Activated B cell treated with CpG ODN at 0.5 μM for 24 hours (primary cell): ENCODE measurements at regions not wholly inside any gene's neighbourhood (a gene's known extent, or its start where the extent isn't known, plus 50 kb on each side); places are given as distances from the start of the nearest gene placed in this dataset.
"Not testable (repeated sequence)": the region's sequence is repeated elsewhere in the genome, so short reads cannot be mapped to it uniquely, and the experiment has no call there.

Experiments used
- ATAC-seq: fragments of 200-7000 bp; cut with Tn5 transposase; one replicate; pipeline ENCODE4 v1.10.0; 2021; ENCODE audit warnings: low read depth, mild to moderate bottlenecking, moderate library complexity
- CTCF ChIA-PET: fragments of 350-600 bp; sonication (Branson Sonifier 250); formaldehyde crosslinking; loops from one replicate; lab custom pipeline; 2021; ENCODE audit warnings: antibody characterized with exemption; lab: Charles Lee
- POLR2A ChIA-PET: fragments of 350-600 bp; sonication (Branson Sonifier 250); formaldehyde crosslinking; loops from one replicate; lab custom pipeline; 2021; ENCODE audit warnings: antibody characterized with exemption; lab: Charles Lee
- DNase-seq: peaks from one replicate; pipeline ENCODE4 v3.0.0; 2022
- H3K27ac Mint-ChIP-seq: one replicate; pipeline ENCODE4 v1.8.0; 2020; ENCODE audit warnings: mixed read lengths
- H3K27me3 Mint-ChIP-seq: one replicate; pipeline ENCODE4 v1.8.0; 2021; ENCODE audit warnings: mixed read lengths
- H3K36me3 Mint-ChIP-seq: one replicate; pipeline ENCODE4 v1.8.0; 2021; ENCODE audit warnings: low read depth, mixed read lengths
- H3K4me1 Mint-ChIP-seq: one replicate; pipeline ENCODE4 v1.8.0; 2021; ENCODE audit warnings: mixed read lengths
- H3K4me3 Mint-ChIP-seq: one replicate; pipeline ENCODE4 v1.8.0; 2020; ENCODE audit warnings: mild to moderate bottlenecking, mixed read lengths
- H3K9me3 Mint-ChIP-seq: one replicate; pipeline ENCODE4 v1.8.0; 2020; ENCODE audit warnings: mixed read lengths
- intact Hi-C: fragments of 100-400 bp; cut with micrococcal nuclease; formaldehyde crosslinking; loops from one replicate; pipeline ENCODE4 v1.15.1; 2024
- TF ChIP-seq, protein P1 (sequence below): fragments of 200-600 bp; IDR thresholded peaks from one replicate; pipeline ENCODE4 v1.8.0; 2022; ENCODE audit warnings: antibody characterized with exemption, mild to moderate bottlenecking

GRCh38 chr9:136604823-136605525 is 57.7 kb upstream of the EGFL7 start:
- ATAC-seq (no peak), DNase-seq (no peak)
- Mint-ChIP-seq H3K4me1 (peaks cover 3% of the 10 kb centered on the region), H3K36me3 (no peaks in the 10 kb centered on the region), H3K4me3 (no peak overlapping the region), H3K9me3 (no peaks in the 10 kb centered on the region), H3K27ac (no peak overlapping the region), H3K27me3 (peaks cover 15% of the 10 kb centered on the region)
- TF ChIP-seq, protein P1, sequence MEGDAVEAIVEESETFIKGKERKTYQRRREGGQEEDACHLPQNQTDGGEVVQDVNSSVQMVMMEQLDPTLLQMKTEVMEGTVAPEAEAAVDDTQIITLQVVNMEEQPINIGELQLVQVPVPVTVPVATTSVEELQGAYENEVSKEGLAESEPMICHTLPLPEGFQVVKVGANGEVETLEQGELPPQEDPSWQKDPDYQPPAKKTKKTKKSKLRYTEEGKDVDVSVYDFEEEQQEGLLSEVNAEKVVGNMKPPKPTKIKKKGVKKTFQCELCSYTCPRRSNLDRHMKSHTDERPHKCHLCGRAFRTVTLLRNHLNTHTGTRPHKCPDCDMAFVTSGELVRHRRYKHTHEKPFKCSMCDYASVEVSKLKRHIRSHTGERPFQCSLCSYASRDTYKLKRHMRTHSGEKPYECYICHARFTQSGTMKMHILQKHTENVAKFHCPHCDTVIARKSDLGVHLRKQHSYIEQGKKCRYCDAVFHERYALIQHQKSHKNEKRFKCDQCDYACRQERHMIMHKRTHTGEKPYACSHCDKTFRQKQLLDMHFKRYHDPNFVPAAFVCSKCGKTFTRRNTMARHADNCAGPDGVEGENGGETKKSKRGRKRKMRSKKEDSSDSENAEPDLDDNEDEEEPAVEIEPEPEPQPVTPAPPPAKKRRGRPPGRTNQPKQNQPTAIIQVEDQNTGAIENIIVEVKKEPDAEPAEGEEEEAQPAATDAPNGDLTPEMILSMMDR = no peak
- intact Hi-C loops = no loop called here
- CTCF ChIA-PET = no interaction called here
- POLR2A ChIA-PET = interaction anchor here (0.6 kb wide), 1 partner anchor 281 kb away, joined by 4 read pairs; the partner anchor contains the start of gene TRAF2

GRCh38 chr9:136603901-136604814 is 58.3 kb upstream of the NOTCH1 start:
- Mint-ChIP-seq H3K4me3 (no peak overlapping the region), H3K27me3 (peaks cover 16% of the 10 kb centered on the region), H3K4me1 (peaks cover 3% of the 10 kb centered on the region), H3K9me3 (no peaks in the 10 kb centered on the region), H3K27ac (no peak overlapping the region), H3K36me3 (no peaks in the 10 kb centered on the region)
- intact Hi-C loops = no loop called here
- TF ChIP-seq, protein P1 = no peak
- ChIA-PET POLR2A (no interaction called here), CTCF (no interaction called here)
- DNase-seq (no peak), ATAC-seq (no peak)

- Mint-ChIP-seq H3K27me3 (peaks cover 17% of the 10 kb centered on the region), H3K4me3 (no peak overlapping the region), H3K27ac (no peak overlapping the region), H3K9me3 (no peaks in the 10 kb centered on the region), H3K4me1 (peaks cover 3% of the 10 kb centered on the region), H3K36me3 (no peaks in the 10 kb centered on the region)
- POLR2A ChIA-PET = no interaction called here
- CTCF ChIA-PET = no interaction called here
- ATAC-seq (no peak), DNase-seq (no peak)
- TF ChIP-seq, protein P1 = no peak
- intact Hi-C loops = no loop called here
Observed at GRCh38 chr9:136603216-136603615, 57.4 kb upstream of the NOTCH1 start.

- Mint-ChIP-seq H3K4me1 (peaks cover 3% of the 10 kb centered on the region), H3K27ac (no peak overlapping the region), H3K36me3 (no peaks in the 10 kb centered on the region), H3K4me3 (no peak overlapping the region), H3K27me3 (peaks cover 14% of the 10 kb centered on the region), H3K9me3 (no peaks in the 10 kb centered on the region)
- no peak for DNase-seq
- ChIA-PET POLR2A (no interaction called here), CTCF (no interaction called here)
- ATAC-seq = no peak
- TF ChIP-seq, protein P1 = no peak
- intact Hi-C loops = no loop called here
Observed at GRCh38 chr9:136602193-136602885, 56.5 kb upstream of the NOTCH1 start.

DNA sequence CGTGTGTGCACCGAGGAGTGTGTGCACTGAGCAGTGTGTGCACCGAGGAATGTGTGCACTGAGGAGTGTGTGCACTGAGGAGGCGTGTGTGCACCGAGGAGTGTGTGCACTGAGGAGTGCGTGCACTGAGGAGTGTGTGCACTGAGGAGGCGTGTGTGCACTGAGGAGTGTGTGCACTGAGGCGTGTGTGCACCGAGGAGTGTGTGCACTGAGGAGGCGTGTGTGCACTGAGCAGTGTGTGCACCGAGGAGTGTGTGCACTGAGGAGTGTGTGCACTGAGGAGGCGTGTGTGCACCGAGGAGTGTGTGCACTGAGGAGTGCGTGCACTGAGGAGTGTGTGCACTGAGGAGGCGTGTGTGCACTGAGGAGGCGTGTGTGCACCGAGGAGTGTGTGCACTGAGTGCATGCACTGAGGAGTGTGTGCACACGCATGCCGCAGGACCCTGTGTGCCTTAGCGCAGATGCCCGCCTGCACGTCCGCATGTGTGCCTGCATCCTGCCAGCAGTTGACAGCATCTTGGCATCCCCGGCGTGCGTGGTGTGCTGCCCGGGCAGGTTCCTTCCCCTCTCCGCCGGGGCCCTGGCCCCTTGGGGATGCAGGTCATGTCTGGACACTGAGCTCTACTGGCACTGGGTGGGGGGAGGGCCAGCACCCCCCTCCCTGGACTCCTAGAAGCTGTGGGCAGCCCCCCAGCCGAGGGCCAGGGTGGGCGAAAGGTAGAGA is 55.6 kb upstream of the NOTCH1 start:
- H3K27me3 Mint-ChIP-seq = peaks cover 14% of the 10 kb centered on the region
- CTCF ChIA-PET, intact Hi-C loops, POLR2A ChIA-PET, H3K36me3 Mint-ChIP-seq, ATAC-seq, H3K4me3 Mint-ChIP-seq, H3K9me3 Mint-ChIP-seq, DNase-seq, H3K4me1 Mint-ChIP-seq, H3K27ac Mint-ChIP-seq: not testable (repeated sequence)
